ENCODE measurements at regions not wholly inside any gene's neighbourhood (a gene's known extent, or its start where the extent isn't known, plus 50 kb on each side); places are given as distances from the start of the nearest gene placed in this dataset.

GRCh38 chr3:13266005-13266404, 154.1 kb downstream of the NUP210 start:
- DNase-seq (ENCODE audit: low spot score in 2 of 2), result no peak
- no peak for FAIRE-seq

DNA sequence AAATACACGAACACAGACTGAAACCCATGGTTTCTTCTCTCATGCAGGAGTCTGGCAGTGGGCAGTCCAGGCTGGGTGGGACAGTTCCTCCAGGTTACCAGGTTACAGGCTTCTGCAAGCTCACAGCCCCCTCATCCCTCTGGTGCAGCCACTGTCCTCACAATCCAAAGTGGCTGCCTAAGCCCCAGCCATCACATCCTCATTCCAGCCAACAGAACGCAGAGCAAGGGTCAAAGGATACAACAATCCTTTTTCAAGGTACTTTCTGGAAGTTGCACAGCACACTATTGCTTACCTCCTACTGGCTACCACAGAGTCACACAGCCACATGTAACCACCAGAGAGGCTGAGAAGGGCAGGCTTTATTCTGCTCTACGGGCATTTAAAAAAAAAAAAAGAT, 154.6 kb downstream of the NUP210 start:
- no peak for DNase-seq (ENCODE audit: low spot score in 2 of 2)

GRCh38 chr3:13265016-13265415, 155.1 kb downstream of the NUP210 start:
- DNase-seq (ENCODE audit: low spot score in 2 of 2) (no peak), FAIRE-seq (no peak)

More for the DNA sequence above, 154.6 kb downstream of the NUP210 start:
- FAIRE-seq, result no peak

DNA sequence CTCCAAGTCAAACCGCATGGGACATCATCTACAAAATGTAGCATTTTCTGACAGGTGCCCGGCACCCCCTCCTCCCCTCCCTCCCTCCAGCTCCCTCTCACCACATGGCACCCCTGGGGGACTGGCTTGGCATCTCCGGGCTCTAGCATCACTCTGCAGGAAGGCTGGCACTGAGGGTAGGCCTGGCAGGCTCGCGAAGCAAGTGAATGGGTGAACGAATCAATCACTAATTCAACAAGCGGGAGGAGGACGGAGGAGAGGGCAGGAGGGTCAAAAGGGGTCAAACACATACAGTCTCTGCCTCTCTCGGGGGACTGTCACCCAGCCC, 155.7 kb downstream of the NUP210 start:
- DNase-seq (ENCODE audit: low spot score in 2 of 2) (no peak), FAIRE-seq (no peak)

GRCh38 chr3:13263770-13264467, 156.2 kb downstream of the NUP210 start:
- no peak for FAIRE-seq
- DNase-seq (ENCODE audit: low spot score in 2 of 2), result no peak

DNA sequence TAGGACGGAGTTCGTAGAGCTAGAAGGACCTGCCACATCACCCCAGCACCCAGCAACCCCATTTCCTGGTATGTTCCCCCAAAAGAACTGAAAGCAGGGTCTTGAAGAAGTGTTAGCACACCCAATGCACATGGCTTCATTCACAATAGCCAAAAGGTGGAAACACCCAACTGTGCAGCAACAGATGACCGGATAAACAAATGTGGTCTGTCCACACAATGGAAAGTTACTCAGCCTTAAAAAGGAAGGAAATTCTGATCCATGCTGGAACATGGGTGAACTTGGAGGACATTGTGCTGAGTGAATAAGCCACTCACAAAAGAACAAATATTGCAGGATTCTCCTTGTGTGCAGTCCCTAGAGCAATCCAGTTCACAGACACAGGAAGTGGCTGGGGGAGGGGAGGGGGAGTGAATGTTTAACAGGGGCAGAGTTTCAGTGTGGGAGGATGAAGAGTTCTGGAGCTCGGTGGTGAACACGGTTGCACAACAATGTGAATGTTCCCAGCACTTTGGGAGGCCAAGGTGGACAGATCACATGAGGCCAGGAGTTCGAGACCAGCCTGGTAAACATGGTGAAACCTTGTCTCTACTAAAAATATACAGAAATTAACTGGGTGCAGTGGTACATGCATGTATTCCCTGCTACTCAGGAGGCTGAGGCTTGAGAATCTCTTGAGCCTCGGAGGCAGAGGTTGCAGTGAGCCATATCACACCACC, 157.5 kb downstream of the NUP210 start:
- no peak for FAIRE-seq
- no peak for DNase-seq (ENCODE audit: low spot score in 2 of 2)

DNA sequence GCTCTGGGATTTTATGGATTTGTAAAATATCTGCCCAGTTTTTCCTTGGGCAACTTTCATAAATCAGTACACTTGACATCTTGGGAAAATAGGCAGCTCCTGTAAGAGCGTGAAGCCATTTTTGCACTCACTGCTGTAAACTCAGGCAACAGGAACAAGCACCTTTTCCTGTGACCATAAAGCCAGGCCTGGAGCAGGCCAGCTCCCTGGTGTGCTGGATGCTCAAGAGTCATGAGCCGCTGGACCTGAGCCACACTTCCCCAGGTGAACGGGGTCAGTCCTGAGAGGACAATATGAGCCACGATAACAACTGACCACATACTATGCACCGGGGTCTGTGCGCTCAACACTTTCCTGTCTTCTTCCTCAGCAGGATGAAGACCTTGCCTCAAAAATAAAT, 158.2 kb downstream of the NUP210 start:
- no peak for FAIRE-seq
- no peak for DNase-seq (ENCODE audit: low spot score in 2 of 2)

DNA sequence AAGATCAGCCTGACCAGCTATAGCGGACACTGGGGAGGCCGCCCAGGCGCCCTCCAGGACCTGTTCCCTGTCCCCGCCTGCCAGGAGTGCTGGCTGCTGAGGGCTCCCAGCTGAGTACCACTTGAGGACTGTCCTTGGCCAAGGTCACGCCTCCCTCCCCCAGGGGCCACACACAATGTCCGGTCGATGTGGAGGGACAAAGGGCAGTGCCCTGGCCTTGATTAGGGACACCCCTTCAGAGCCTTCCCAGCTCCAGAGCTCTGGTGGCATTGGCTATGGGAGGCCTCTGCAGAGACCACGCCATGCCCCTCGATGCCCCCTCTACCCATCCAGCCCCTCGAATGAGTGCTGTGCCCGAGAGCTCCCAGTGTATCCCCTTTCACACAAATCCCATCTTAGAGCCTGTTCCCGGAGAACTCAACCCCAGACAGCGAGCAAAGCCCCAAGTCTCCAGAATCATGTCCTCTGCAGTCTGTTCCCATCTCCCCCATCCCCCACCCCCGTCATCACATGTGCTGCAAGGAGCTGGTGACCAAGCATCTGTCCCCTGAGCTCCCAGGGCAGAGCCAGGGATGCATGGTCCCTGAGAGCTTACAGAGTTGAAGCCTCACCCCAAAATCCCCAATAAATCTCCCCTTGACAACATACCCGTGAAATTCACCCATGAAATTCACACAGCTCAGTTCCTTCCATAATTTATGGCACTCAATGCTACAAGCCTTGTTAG, 158.9 kb downstream of the NUP210 start:
- FAIRE-seq, result no peak
- DNase-seq (ENCODE audit: low spot score in 2 of 2), result no peak

DNA sequence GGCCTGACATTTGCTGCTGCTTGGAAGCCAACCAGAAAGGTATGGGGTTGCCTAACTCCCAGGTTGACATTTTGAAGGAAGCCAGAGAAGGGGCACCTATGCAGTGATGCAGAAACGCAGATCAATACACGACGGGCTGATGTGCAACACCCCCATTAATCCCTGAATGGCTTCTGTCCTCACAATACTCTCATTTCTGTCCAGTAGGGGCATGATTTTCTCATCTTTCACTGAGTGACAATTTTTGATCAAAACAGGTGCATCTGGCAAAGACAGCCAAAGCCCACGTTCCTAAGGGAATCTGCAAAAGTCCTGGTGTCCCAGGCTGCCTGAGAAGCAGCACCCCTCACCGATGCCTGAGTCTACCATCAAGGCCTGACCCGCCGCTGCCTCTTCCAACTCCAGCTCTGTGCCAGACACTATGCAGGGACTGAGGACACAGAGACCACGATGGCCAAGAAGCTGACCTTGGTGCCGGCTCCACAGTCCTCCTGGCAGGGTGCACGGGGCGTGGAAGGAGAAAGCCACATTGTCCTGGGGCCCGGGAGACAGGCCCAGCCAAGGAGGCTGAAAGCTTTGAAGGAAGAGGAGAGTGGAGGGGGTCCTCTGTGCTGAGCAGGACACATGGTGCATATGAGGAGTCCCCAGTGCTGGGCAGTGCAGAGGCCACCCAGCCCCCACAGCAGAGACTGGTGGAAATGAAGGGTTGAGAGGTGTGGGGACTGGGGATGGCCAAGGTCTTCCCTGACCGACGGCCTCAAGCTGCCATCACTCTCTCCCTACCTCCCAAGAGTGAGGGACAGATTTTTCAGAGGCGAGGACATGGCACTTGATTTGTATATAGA, 159.6 kb downstream of the NUP210 start:
- DNase-seq (ENCODE audit: low spot score in 2 of 2), result no peak
- no peak for FAIRE-seq

- FAIRE-seq (no peak), DNase-seq (ENCODE audit: low spot score in 2 of 2) (no peak)
Measured at GRCh38 chr3:13259831-13260230, 160.3 kb downstream of the NUP210 start.

GRCh38 chr3:13258986-13259514, 161.1 kb downstream of the NUP210 start:
- DNase-seq (ENCODE audit: low spot score in 2 of 2) (no peak), FAIRE-seq (no peak)

GRCh38 chr3:13258280-13258679, 161.8 kb downstream of the NUP210 start:
- FAIRE-seq, result no peak
- no peak for DNase-seq (ENCODE audit: low spot score in 2 of 2)

DNA sequence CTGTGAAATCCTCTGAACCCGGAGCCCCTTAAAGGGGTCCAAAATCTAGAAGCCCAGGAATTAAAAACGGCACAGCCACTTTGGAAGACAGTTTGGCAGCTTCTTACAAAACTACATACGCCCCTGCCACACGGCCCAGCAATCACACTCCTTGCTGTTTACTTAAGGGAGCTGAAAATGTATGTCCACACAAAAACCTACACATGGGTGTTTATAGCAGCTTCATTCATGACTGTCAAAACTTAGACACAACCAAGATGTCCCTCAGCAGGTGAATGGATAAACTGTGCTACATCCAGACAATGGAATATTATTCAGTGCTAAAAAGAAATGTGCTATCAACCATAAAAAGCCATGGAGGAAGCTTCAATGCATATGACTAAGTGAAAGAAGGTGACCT, 162.5 kb downstream of the NUP210 start:
- FAIRE-seq (no peak), DNase-seq (ENCODE audit: low spot score in 2 of 2) (no peak)

GRCh38 chr3:13256845-13257244, 163.3 kb downstream of the NUP210 start:
- no peak for FAIRE-seq
- DNase-seq (ENCODE audit: low spot score in 2 of 2), result no peak

DNA sequence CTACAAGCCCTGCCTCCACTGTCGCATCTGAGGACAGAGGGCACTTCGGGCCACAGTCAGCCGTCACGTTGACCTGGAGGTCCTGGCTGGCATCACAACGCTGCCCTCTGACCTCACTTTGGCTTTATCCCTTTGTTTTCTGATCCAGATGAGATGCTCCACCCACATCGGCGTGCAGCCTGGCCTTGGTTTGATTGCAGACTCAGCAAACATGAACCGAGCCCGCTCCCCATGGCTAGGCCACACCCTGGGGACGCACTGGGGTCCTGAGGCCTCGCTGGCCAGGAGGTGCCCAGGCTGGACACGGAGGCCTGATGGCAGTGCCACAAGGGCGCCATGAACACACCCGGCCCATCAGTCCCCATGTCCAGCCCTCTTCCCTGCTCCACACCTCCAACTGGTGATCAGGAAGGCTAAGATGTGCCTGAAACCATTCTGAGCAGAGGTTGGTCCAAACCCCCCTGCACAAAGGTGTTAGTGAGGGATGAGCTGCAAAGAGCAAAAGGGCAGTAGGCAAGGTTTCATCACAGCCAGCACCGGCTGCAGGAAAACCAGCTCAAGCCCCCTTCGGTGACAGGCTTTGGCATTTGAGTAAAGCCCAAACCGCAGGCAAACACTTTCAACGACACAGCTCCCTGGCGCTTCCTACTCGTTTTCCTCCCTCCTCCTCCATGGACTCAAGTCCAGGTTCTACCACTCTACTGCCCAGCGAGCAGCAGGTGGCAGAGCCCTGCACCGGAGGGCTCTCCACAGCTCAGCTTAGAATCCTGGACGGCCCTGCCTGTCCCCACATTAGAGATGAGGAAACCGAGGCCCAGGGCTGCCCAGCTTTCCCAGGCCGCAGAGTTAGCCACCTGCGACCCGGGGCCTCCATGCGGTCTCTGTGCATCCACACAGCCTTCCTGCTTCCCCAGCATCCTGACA, 165.8 kb downstream of the NUP210 start:
- DNase-seq (ENCODE audit: low spot score in 2 of 2) (no peak), FAIRE-seq (no peak)

DNA sequence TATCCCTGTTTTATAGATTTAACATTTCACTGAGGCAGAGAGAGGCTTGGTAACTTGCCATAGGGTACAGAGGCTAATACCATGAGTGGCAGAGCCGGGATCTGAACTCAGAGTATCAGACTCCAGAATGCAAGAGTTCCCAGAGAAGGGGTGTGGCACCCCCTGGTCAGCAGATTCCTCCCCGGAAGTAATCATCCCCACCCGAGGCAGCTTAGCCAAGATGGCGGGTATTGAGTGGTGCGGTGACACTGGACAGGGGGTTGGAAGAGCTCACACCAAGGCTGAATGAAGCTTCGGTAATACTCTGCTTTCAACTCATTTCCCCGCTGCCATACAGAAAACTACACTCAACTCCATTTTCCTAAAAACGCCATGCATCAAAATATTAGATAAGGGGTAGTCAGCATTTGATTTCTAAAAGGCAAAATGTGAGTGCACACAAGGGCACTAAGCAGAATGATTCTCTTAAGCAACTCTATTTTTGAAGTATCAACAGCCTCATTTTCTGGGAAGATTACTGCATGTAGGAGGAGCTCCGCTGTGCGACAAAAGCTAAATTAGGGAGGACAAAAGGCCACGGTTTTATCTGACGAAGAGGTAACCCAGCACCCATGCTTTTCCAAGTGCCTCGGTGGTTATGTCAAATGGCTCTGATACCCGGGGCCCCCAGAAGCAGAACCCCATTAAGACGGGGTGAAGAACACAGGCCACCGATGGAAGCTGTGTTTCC, 166.7 kb downstream of the NUP210 start:
- DNase-seq (ENCODE audit: low spot score in 2 of 2) (no peak), FAIRE-seq (no peak)

- DNase-seq (ENCODE audit: low spot score in 2 of 2), result no peak
- no peak for FAIRE-seq
Measured at GRCh38 chr3:13252207-13252606, 167.9 kb downstream of the NUP210 start.

- no peak for DNase-seq (ENCODE audit: low spot score in 2 of 2)
- FAIRE-seq, result no peak
Measured at GRCh38 chr3:13251166-13251903, 168.8 kb downstream of the NUP210 start.

Data from frontal cortex (tissue), 3 donors.